Breast epithelium (tissue), 4 donors: ENCODE measurements at regions not wholly inside any gene's neighbourhood (a gene's known extent, or its start where the extent isn't known, plus 50 kb on each side); places are given as distances from the start of the nearest gene placed in this dataset.

ENCODE experiments used
- DNase-seq, 2 donors: peaks; one replicate each; pipeline ENCODE4 v3.0.0-alpha.2; 2019; ENCODE audit warnings: low spot score in 2 of 2
- H3K27ac ChIP-seq, 2 donors: fragments of 200-600 bp; sonication (generic) in 1 of 2; one replicate each; pipeline ENCODE4 v1.5.1; 2016 to 2019; ENCODE audit warnings: mild to moderate bottlenecking in 1 of 2
- H3K27me3 ChIP-seq, 2 donors: fragments of 200-600 bp; sonication (generic) in 1 of 2; one replicate each; pipeline versions ENCODE4 v1.5.1 to v1.6.0; 2017 to 2019; ENCODE audit warnings: control low read depth in 1 of 2, mild to moderate bottlenecking in 1 of 2
- H3K36me3 ChIP-seq: fragments of 200-600 bp; one replicate; pipeline ENCODE4 v1.5.1; 2019
- H3K4me1 ChIP-seq, 2 donors: fragments of 200-600 bp; sonication (generic); one replicate each; pipeline ENCODE4 v1.5.1; 2016 to 2019; ENCODE audit warnings: control low read depth in 1 of 2
- H3K4me3 ChIP-seq, 3 donors: fragments of 200-600 bp; sonication (generic); 1 replicate in 2 of 3; 2 replicates in 1 of 3; pipeline ENCODE4 v1.5.1; 2016 to 2019; ENCODE audit warnings: mild to moderate bottlenecking in 3 of 3, moderate library complexity in 2 of 3
- H3K9me3 ChIP-seq, 2 donors: fragments of 200-600 bp; sonication (generic) in 1 of 2; one replicate each; pipeline ENCODE4 v1.5.1; 2016 to 2019; ENCODE audit warnings: control low read depth in 1 of 2
- POLR2A ChIP-seq: fragments of 450-650 bp; IDR thresholded peaks from one replicate; pipeline ENCODE4 v1.6.1; 2016; ENCODE audit warnings: antibody characterized with exemption, mild to moderate bottlenecking, moderate library complexity
- POLR2AphosphoS5 ChIP-seq, 3 donors: sonication (generic); formaldehyde crosslinking; IDR thresholded peaks; one replicate each; pipeline ENCODE4 v1.6.1; 2017; ENCODE audit warnings: antibody characterized with exemption in 3 of 3
- intact Hi-C: fragments of 100-400 bp; cut with DNase I; formaldehyde crosslinking; loops from one replicate; pipeline ENCODE4 v1.15.1; 2023; ENCODE audit warnings: low total_unique reads
- TF ChIP-seq, protein P1 (sequence below), 3 donors: fragments of 450-650 bp; IDR thresholded peaks; one replicate each; pipeline ENCODE4 v1.5.1; 2016 to 2017; ENCODE audit warnings: antibody characterized with exemption in 3 of 3, mild to moderate bottlenecking in 3 of 3, moderate library complexity in 3 of 3

- Histone ChIP-seq H3K27ac (no peak overlapping the region), H3K36me3 (no peaks in the 10 kb centered on the region), H3K4me3 (no peak overlapping the region), H3K4me1 (no peaks in the 10 kb centered on the region), H3K9me3 (no peaks in the 10 kb centered on the region), H3K27me3 (no peaks in the 10 kb centered on the region)
- TF ChIP-seq POLR2A (no peak), POLR2AphosphoS5 (IDR thresholded peaks at IDR 0.05) (no peak)
- TF ChIP-seq, protein P1, sequence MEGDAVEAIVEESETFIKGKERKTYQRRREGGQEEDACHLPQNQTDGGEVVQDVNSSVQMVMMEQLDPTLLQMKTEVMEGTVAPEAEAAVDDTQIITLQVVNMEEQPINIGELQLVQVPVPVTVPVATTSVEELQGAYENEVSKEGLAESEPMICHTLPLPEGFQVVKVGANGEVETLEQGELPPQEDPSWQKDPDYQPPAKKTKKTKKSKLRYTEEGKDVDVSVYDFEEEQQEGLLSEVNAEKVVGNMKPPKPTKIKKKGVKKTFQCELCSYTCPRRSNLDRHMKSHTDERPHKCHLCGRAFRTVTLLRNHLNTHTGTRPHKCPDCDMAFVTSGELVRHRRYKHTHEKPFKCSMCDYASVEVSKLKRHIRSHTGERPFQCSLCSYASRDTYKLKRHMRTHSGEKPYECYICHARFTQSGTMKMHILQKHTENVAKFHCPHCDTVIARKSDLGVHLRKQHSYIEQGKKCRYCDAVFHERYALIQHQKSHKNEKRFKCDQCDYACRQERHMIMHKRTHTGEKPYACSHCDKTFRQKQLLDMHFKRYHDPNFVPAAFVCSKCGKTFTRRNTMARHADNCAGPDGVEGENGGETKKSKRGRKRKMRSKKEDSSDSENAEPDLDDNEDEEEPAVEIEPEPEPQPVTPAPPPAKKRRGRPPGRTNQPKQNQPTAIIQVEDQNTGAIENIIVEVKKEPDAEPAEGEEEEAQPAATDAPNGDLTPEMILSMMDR (IDR thresholded peaks at IDR 0.05) = no peak
- no peak for DNase-seq
- intact Hi-C loops = no loop called here
Measured at GRCh38 chr3:159030886-159031679, 229.2 kb downstream of the MFSD1 start.

DNA sequence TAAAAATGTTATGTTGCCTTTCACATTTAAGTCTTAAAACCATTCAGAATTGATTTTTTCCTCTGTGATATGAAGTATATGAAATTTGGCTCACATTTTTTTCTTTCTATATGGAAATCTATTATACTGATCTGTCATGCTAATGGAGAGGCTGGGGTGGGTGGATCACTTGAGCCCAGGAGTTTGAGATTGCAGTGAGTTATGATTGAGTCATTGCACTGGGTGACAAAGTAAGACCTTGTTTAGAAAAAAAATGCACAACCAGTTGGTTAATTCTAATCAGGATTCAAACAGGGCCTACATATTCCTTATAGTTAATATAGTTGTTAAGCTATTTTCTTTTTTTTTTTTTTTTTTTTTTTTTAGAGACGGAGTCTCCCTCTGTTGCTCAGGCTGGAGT lies 230.5 kb downstream of the MFSD1 start:
- TF ChIP-seq POLR2AphosphoS5 (IDR thresholded peaks at IDR 0.05) = no peak
- TF ChIP-seq, protein P1 (IDR thresholded peaks at IDR 0.05) = no peak
- no peak for TF ChIP-seq POLR2A
- Histone ChIP-seq H3K36me3 (no peaks in the 10 kb centered on the region), H3K27me3 (no peaks in the 10 kb centered on the region), H3K4me3 (no peak overlapping the region), H3K27ac (no peak overlapping the region), H3K9me3 (no peaks in the 10 kb centered on the region), H3K4me1 (no peaks in the 10 kb centered on the region)
- intact Hi-C loops = no loop called here
- DNase-seq = no peak

DNA sequence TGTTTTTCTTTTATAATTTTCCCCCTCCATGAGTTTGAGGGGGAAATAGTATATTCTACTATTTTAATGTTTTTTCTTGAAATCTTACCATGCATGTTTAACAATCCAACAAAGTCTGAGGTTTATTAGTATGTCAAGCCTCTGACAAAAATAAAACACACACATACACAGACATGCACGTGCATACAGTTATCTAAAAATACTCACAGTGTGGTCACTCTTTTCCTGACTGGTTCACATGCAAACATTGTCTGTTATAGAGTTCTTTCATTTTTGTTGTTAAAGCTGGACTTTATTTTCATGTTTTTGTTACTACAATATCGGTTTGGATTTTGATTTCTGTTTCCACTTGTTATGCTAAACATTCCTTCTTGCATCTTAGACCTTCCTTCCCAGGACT lies 236.6 kb downstream of the MFSD1 start:
- Histone ChIP-seq H3K9me3 (no peaks in the 10 kb centered on the region), H3K36me3 (no peaks in the 10 kb centered on the region), H3K27me3 (no peaks in the 10 kb centered on the region), H3K4me3 (no peak overlapping the region), H3K4me1 (no peaks in the 10 kb centered on the region), H3K27ac (no peak overlapping the region)
- no peak for DNase-seq
- no peak for TF ChIP-seq POLR2AphosphoS5 (IDR thresholded peaks at IDR 0.05)
- intact Hi-C loops = no loop called here

DNA sequence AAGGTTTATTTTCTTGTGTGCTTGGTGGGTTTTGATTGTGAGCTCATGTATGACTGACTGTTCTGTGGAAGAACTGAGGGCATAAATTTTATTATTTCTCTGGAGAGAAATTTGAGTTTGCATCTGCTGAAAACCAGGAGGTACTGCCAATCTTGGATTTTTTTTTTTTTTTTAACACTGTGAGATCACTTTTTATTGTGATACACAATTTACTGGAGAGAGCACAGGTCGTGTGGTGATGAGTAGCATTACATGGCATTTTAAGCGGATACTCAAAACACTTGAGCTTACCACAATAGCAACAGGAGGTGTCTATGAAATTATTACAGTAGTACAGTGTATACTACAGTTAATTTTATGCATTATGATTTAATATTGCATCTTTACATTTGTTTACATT lies 237.4 kb downstream of the MFSD1 start:
- no peaks in the 10 kb centered on the region for H3K27me3 ChIP-seq
- no peak overlapping the region for H3K4me3 ChIP-seq
- intact Hi-C loops = no loop called here
- TF ChIP-seq, protein P1 (IDR thresholded peaks at IDR 0.05) = no peak
- TF ChIP-seq POLR2A (no peak), POLR2AphosphoS5 (IDR thresholded peaks at IDR 0.05) (no peak)
- no peak for DNase-seq
- H3K4me1 ChIP-seq = no peaks in the 10 kb centered on the region
- no peaks in the 10 kb centered on the region for H3K9me3 ChIP-seq
- no peak overlapping the region for H3K27ac ChIP-seq
- H3K36me3 ChIP-seq = no peaks in the 10 kb centered on the region

DNA sequence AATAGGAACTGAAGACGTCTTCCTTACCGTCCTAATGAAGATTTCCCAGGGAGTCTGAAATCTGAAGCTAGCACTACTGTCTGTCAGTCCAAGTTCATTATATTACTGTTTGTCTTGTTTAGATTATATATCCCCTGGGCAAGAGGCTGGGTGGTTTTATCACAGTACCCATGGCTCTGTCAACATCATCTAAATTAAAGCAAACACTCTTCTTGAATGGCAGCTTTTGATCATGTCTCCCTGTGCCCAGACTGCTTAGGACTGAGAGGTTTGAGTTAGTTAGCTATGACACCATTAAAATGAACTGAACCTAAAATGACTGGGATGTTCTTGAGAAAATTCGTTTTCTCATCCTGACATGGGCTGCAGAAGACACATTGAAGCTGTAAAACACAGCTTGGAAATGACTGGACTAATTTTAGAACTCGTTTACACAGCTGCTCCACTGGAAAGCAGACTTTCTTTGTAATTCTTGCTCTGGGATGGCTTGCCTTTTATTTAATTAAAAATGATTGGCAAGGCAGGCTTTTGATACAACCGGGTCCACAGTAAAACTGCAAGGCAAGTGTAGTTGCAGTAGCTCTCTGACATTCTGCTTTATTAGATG lies 243.5 kb downstream of the MFSD1 start:
- intact Hi-C loops = no loop called here
- no peak for DNase-seq
- Histone ChIP-seq H3K36me3 (no peaks in the 10 kb centered on the region), H3K27me3 (no peaks in the 10 kb centered on the region), H3K4me3 (no peak overlapping the region), H3K9me3 (no peaks in the 10 kb centered on the region), H3K27ac (no peak overlapping the region), H3K4me1 (no peaks in the 10 kb centered on the region)
- TF ChIP-seq POLR2AphosphoS5 (IDR thresholded peaks at IDR 0.05) = no peak
- TF ChIP-seq POLR2A = no peak
- TF ChIP-seq, protein P1 (IDR thresholded peaks at IDR 0.05) = no peak
